Caki2 (cell line): ENCODE measurements at regions not wholly inside any gene's neighbourhood (a gene's known extent, or its start where the extent isn't known, plus 50 kb on each side); places are given as distances from the start of the nearest gene placed in this dataset.

ENCODE experiments used
- DNase-seq: peaks from one replicate; pipeline ENCODE4 v3.0.0-alpha.2; 2015; ENCODE audit warnings: low read depth
- in situ Hi-C: cut with HindIII; loops from 2 replicates; pipeline ENCODE4 v1.10.0; 2016; ENCODE audit warnings: low sequenced_read_pairs, low pct_unique_long_range_greater_than_20kb, mixed read lengths

- DNase-seq: peak; percentile 85
- in situ Hi-C loops: no loop called here
Measured at GRCh38 chr12:87848248-87848868, 180.8 kb downstream of the C12orf50 start.

GRCh38 chr12:87847147-87847546, 182.1 kb downstream of the C12orf50 start:
- in situ Hi-C loops: no loop called here
- no peak for DNase-seq

GRCh38 chr12:87846045-87846444, 183.2 kb downstream of the C12orf50 start:
- DNase-seq: no peak
- in situ Hi-C loops: no loop called here

GRCh38 chr12:87841935-87842334, 187.3 kb downstream of the C12orf50 start:
- in situ Hi-C loops: no loop called here
- no peak for DNase-seq

- in situ Hi-C loops: no loop called here
- DNase-seq: no peak
Measured at GRCh38 chr12:87836190-87836589, 193.0 kb downstream of the C12orf50 start.

GRCh38 chr12:87828382-87828973, 200.7 kb downstream of the C12orf50 start:
- in situ Hi-C loops: no loop called here

GRCh38 chr12:87827638-87828264, 201.4 kb downstream of the C12orf50 start:
- in situ Hi-C loops: no loop called here
- peak; percentile 98 for DNase-seq

More at GRCh38 chr12:87828382-87828973, 200.7 kb downstream of the C12orf50 start:
- DNase-seq: no peak

GRCh38 chr12:87822923-87823322, 206.3 kb downstream of the C12orf50 start:
- in situ Hi-C loops: no loop called here
- DNase-seq: no peak

DNA sequence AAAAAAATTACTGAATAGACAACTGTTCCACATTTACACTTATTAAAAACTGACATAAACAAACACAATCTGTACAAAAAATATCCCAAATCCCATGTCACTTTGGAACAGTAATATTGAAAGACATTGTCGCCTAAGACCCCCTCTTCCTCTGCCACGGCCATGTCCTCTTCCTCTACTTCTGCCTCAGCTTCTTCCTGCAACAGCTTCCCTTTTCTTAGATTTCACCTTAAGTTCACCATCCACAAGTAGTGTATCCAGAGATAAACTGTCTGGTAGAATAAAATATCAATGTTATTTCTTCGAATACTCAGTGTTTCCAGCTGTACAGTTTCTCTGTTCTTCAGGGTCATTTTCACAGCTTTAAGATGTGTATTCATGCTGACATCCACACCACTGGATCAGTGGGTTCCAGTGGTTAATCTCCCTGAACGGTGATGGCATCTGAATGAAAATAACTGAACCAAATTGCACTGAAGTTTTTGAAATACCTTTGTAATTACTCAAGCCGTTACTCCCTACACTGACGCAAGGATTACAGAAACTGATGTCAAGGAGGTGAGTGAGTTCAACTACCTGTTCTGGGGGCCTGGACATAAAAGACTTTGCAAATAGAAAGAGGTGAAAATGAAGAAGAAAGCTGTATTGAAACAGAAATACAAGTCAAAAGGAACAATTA, 208.5 kb downstream of the C12orf50 start:
- peak; percentile 99 for DNase-seq
- in situ Hi-C loops: no loop called here

DNA sequence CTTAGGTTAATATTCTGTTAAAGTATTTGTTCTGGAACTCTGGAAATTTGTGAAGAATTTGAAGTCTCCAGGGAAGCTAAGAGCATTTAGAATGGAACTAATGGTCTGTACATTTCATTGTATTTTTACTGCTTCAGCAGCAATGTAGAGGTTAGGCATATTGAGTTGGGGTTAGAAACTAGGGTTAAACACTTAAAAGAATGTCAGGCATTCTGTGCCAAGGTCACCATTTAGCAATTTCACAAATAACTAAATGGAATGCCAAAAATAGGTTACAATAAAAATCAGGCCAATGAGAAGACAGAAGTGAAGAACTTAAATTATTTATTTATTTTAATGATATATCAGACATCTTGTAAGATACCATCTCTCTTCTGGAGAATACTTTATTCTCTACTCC, 210.8 kb downstream of the C12orf50 start:
- DNase-seq: peak; percentile 88
- in situ Hi-C loops: no loop called here

DNA sequence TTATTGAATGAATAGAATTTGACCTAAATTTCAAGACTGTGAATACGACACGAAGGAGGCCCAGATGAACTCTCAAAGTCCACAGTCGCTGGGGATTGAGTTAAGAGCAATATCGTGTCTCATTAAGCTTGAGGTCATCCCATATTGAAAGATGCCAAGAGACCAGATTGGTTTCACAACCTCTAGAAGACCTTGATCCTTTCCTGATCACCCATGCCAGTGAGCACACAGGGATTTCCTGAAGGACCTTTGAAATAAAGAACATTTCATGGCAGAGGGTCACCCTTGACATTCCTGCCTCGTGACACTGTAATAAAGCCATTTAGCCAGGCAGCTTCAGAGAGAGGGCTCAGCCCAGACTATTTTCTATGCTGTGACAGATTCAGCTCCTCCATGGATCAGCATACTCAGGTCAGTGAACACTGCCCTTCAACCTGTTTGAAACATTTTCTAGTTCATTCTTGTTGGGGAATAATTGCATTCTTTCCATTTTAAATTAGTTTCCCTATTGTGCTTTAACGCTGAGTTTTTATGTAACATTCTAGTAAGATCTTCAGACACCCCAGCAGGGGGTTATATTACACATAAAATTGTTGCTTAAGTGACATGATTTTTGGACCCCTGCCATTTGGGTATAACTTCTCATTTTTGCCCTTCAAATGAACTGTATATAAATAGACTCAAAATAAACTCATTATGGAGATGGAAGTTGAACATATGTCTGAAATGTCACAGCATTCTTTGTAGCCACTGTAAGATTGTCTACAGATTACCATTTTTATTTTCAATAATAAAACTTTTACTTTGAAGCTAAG, 213.2 kb downstream of the C12orf50 start:
- DNase-seq: no peak
- in situ Hi-C loops: no loop called here

DNA sequence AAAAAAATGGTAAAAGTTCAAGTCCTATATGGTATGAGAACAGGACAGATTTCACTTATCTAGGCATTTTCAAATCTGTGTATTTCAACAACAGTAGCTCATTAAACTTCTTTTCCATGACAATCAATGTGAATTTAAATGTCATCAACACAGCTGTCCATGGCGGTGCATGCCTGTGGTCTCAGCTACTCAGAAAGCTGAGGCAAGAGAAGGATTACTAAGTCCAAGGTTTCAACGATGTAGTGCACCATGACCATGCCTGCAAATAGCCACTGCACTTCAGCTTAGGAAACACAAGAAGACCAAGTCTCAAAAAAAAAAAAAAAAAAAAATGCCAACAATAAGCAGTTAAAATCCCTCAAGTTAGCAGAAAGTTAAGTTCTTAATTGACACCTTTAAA, 214.6 kb downstream of the C12orf50 start:
- DNase-seq: no peak
- in situ Hi-C loops: no loop called here

DNA sequence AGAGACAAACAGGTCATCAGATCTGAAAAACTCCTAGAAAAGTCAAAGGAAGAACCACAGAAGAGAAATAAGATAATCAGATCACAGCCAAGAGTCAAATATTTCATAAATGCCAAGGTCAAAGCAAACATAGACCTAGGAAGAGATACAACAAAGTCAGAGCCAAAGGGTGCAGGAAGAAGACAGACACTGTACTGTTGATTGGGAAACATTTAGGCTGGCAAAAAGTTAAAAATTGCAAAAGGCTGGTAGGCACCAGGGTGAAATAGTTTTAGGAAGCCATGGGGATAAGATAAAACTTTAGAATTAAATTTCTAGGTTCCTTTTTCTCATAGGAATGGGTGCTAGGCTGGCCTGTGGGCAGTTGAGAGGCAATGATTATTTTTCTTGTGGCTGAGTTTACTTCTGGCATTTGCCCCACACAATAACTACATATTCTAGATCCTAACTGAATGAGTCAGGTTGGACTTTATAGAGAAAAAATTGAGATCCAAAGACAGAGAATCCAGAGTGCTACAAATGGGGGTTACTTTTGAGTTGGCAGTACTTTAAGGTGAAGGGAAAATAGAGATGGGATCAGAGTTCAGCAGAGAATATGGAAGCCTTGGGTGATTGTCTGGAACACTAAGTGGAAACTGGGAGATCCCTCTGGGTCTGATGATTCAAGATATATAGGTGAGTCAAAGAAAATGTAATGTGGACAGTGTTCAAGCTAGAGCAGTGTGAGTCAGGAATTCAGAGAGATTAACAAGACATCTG, 215.5 kb downstream of the C12orf50 start:
- in situ Hi-C loops: no loop called here
- peak; percentile 66 for DNase-seq

DNA sequence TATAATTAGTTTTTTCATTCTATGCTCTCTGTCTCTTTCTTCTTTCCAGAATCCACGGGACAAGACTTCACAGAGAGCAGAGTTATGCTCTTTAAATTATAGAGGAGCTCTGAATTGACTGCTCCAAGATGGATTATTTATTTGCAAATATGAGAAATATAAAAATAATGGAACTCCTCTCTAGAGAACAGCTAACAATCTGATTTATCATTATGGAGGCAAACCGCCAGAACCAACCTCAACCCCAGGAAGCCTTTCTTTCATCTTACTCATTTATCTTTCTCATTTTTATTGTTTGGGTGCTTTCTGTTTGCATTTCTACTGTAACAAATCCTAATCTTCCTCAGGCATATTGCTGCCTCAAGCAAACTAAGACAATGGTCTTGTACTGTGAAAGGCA, 216.5 kb downstream of the C12orf50 start:
- DNase-seq: no peak
- in situ Hi-C loops: no loop called here

GRCh38 chr12:87812030-87812429, 217.2 kb downstream of the C12orf50 start:
- in situ Hi-C loops: no loop called here
- no peak for DNase-seq

DNA sequence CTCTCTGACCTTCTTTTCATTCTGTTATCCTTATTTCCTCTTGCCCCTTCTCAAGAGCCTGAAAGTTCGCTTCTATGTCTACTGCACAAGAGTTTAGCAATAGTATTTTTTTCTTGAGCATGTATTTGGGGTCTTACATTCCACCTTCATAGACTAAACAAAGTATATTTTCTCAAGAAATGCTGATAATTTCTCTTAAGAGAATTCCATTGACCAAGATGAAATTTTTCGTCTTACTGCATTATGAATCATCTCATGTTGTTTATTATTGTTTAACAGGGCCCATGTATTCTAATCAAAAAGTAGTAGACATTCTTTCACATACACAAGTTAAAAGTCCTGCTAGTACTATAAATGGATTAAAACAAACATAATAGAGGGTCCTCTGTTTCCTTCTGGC, 219.3 kb downstream of the C12orf50 start:
- in situ Hi-C loops: no loop called here
- no peak for DNase-seq

DNA sequence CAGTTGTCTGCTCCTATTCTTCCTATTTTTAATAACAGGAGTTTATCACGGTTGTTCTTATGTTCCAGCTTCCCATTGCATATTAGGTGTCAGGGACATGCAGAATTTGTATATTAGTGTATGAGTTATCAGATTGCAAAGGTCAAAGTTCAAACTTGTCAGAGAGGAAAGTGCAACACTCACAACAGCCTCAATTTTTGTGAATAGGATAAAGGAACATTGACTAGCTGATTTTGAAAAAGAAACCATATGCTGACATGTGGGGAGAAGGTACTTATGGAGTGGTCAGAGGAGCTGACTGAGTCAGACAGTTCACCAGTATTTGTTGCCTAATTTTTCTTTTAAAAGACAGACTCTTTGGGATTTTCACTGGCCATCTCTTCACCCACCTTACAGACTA, 222.1 kb downstream of the C12orf50 start:
- no peak for DNase-seq
- in situ Hi-C loops: no loop called here

GRCh38 chr12:87806310-87806709, 222.9 kb downstream of the C12orf50 start:
- in situ Hi-C loops: no loop called here
- DNase-seq: peak; percentile 64
